ENCODE measurements at regions not wholly inside any gene's neighbourhood (a gene's known extent, or its start where the extent isn't known, plus 50 kb on each side); places are given as distances from the start of the nearest gene placed in this dataset.

DNA sequence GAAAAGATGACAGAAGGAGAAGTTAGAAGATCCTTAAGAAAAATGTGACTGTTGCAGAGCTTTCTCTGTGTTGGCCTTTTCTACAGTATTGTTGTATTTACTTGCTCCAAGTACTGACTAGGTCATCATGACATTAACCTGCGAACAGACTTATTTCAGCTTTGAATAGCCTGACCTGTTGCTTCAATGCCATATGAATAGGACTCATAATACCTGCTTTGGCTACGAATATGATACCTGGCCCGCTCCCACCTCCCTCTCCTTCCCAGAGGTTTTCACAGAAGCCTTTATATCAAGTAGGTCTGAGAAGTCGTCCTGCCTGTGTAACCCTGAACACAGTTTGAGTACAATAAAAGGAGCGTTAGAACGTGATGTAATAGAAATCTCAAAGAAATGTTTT lies 169.6 kb upstream of the PGR start:
- H3K4me3 Mint-ChIP-seq = no peak overlapping the region
- H3K4me1 Mint-ChIP-seq = no peaks in the 10 kb centered on the region
- no peak for DNase-seq (ENCODE audit: low read depth, low spot score)
- H3K36me3 Mint-ChIP-seq (ENCODE audit: low read depth) = no peaks in the 10 kb centered on the region
- H3K9me3 Mint-ChIP-seq = peaks cover 2% of the 10 kb centered on the region
- no peak overlapping the region for H3K27ac Mint-ChIP-seq (ENCODE audit: unreplicated experiment)
- H3K27me3 Mint-ChIP-seq (ENCODE audit: low read depth) = no peaks in the 10 kb centered on the region
- TF ChIP-seq, protein P1, sequence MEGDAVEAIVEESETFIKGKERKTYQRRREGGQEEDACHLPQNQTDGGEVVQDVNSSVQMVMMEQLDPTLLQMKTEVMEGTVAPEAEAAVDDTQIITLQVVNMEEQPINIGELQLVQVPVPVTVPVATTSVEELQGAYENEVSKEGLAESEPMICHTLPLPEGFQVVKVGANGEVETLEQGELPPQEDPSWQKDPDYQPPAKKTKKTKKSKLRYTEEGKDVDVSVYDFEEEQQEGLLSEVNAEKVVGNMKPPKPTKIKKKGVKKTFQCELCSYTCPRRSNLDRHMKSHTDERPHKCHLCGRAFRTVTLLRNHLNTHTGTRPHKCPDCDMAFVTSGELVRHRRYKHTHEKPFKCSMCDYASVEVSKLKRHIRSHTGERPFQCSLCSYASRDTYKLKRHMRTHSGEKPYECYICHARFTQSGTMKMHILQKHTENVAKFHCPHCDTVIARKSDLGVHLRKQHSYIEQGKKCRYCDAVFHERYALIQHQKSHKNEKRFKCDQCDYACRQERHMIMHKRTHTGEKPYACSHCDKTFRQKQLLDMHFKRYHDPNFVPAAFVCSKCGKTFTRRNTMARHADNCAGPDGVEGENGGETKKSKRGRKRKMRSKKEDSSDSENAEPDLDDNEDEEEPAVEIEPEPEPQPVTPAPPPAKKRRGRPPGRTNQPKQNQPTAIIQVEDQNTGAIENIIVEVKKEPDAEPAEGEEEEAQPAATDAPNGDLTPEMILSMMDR (conservative IDR thresholded peaks at IDR 0.05) = no peak

DNA sequence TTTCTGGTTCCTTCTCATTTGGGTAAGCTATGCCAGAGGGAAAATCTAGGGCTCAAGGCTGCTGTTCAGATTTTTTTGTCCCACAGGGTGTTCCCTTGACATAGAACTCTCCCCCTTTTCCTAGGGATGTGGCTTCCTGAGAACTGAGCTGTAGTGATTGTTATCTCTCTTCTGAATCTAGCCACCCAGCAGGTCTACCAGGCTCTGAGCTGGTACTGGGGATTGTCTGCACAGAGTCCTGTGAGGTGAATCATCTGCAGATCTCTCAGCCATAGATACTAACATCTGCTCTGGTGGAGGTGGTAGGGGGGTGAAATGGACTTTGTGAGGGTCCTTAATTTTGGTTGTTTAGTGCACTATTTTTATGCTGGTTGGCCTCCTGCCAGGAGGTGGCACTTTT lies 167.3 kb upstream of the PGR start:
- peaks cover 6% of the 10 kb centered on the region for H3K9me3 Mint-ChIP-seq
- no peaks in the 10 kb centered on the region for H3K36me3 Mint-ChIP-seq (ENCODE audit: low read depth)
- no peak for DNase-seq (ENCODE audit: low read depth, low spot score)
- H3K4me3 Mint-ChIP-seq = no peak overlapping the region
- H3K27me3 Mint-ChIP-seq (ENCODE audit: low read depth) = no peaks in the 10 kb centered on the region
- H3K27ac Mint-ChIP-seq (ENCODE audit: unreplicated experiment) = no peak overlapping the region
- H3K4me1 Mint-ChIP-seq = no peaks in the 10 kb centered on the region
- TF ChIP-seq, protein P1 (conservative IDR thresholded peaks at IDR 0.05) = no peak

DNA sequence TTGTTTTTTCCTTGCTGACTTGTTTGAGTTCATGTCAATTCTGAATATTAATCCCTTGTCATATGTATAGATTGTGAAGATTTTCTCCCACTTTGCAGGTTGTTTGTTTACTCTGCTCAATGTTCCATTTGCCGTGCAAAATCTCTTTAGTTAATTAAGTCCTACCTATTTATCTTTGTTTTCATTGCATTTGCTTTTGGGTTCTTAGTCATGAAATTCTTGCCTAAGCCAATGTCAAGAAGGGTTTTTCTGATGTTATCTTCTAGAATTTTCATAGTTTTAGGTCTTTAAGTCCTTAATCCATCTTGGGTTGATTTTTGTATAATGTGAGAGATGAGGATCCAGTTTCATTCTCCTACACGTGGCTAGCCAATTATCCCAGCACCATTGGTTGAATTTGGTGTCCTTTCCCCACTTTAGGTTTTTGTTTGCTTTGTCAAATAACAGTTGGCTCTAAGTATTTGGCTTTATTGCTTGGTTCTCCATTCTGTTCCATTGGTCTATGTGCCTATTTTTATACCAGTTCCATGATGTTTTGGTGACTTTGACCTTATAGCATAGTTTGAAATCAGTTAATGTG lies 163.1 kb upstream of the PGR start:
- H3K9me3 Mint-ChIP-seq = peaks cover 7% of the 10 kb centered on the region
- H3K4me1 Mint-ChIP-seq = no peaks in the 10 kb centered on the region
- H3K4me3 Mint-ChIP-seq = no peak overlapping the region
- no peak overlapping the region for H3K27ac Mint-ChIP-seq (ENCODE audit: unreplicated experiment)
- H3K36me3 Mint-ChIP-seq (ENCODE audit: low read depth) = no peaks in the 10 kb centered on the region
- no peak for DNase-seq (ENCODE audit: low read depth, low spot score)
- H3K27me3 Mint-ChIP-seq (ENCODE audit: low read depth) = no peaks in the 10 kb centered on the region
- TF ChIP-seq, protein P1 (conservative IDR thresholded peaks at IDR 0.05) = no peak

GRCh38 chr11:101291279-101291678 lies 161.7 kb upstream of the PGR start:
- peaks cover 9% of the 10 kb centered on the region for H3K9me3 Mint-ChIP-seq
- H3K27ac Mint-ChIP-seq (ENCODE audit: unreplicated experiment) = no peak overlapping the region
- no peaks in the 10 kb centered on the region for H3K4me1 Mint-ChIP-seq
- TF ChIP-seq, protein P1 (conservative IDR thresholded peaks at IDR 0.05) = no peak
- H3K4me3 Mint-ChIP-seq = no peak overlapping the region
- H3K27me3 Mint-ChIP-seq (ENCODE audit: low read depth) = no peaks in the 10 kb centered on the region
- no peaks in the 10 kb centered on the region for H3K36me3 Mint-ChIP-seq (ENCODE audit: low read depth)
- no peak for DNase-seq (ENCODE audit: low read depth, low spot score)

GRCh38 chr11:101288392-101288791 lies 158.8 kb upstream of the PGR start:
- DNase-seq (ENCODE audit: low read depth, low spot score) = no peak
- TF ChIP-seq, protein P1 (conservative IDR thresholded peaks at IDR 0.05) = no peak
- Mint-ChIP-seq H3K4me1 (no peaks in the 10 kb centered on the region), H3K27ac (ENCODE audit: unreplicated experiment) (no peak overlapping the region), H3K9me3 (peaks cover 9% of the 10 kb centered on the region), H3K4me3 (no peak overlapping the region), H3K36me3 (ENCODE audit: low read depth) (no peaks in the 10 kb centered on the region), H3K27me3 (ENCODE audit: low read depth) (no peaks in the 10 kb centered on the region)
